ENCODE measurements at regions not wholly inside any gene's neighbourhood (a gene's known extent, or its start where the extent isn't known, plus 50 kb on each side); places are given as distances from the start of the nearest gene placed in this dataset.

DNA sequence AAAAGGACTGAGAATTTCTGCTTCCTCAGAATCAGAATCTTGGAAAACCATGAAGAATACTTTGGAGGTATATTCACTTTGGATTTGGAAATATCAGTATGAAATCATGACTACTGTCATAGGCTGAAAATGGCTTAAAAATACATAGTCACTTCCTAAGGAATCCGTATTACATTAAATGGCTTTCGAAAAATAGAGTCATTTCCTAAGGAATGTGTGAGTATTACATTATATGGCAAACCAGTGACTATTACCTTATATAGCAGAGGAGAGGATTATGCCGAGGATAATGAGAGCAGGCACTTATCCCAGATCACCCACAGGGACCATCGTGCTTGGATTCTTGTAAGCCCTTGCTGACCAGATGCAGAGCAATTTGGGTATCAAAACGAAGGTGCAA is 1471.8 kb downstream of the EFNB2 start:
- TF ChIP-seq EZH2 (IDR thresholded peaks at IDR 0.05; ENCODE audit: borderline replicate concordance, low read length), result no peak
- TF ChIP-seq, protein P1, sequence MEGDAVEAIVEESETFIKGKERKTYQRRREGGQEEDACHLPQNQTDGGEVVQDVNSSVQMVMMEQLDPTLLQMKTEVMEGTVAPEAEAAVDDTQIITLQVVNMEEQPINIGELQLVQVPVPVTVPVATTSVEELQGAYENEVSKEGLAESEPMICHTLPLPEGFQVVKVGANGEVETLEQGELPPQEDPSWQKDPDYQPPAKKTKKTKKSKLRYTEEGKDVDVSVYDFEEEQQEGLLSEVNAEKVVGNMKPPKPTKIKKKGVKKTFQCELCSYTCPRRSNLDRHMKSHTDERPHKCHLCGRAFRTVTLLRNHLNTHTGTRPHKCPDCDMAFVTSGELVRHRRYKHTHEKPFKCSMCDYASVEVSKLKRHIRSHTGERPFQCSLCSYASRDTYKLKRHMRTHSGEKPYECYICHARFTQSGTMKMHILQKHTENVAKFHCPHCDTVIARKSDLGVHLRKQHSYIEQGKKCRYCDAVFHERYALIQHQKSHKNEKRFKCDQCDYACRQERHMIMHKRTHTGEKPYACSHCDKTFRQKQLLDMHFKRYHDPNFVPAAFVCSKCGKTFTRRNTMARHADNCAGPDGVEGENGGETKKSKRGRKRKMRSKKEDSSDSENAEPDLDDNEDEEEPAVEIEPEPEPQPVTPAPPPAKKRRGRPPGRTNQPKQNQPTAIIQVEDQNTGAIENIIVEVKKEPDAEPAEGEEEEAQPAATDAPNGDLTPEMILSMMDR (IDR thresholded peaks at IDR 0.05; ENCODE audit: low read length), result no peak
